DMS53 (cell line): ENCODE measurements at regions not wholly inside any gene's neighbourhood (a gene's known extent, or its start where the extent isn't known, plus 50 kb on each side); places are given as distances from the start of the nearest gene placed in this dataset.

Experiments
- DNase-seq: peaks from one replicate; lab custom pipeline; 2025; lab: John Stamatoyannopoulos, UW

- DNase-seq, result peak; percentile 91
Observed at GRCh38 chrX:40278340-40279090, 180.8 kb upstream of the BCOR start.

- no peak for DNase-seq
Observed at GRCh38 chrX:40277672-40278071, 179.9 kb upstream of the BCOR start.

GRCh38 chrX:40273356-40274050, 175.7 kb upstream of the BCOR start:
- no peak for DNase-seq

- no peak for DNase-seq
Observed at GRCh38 chrX:40272776-40273175, 175.0 kb upstream of the BCOR start.

GRCh38 chrX:40272141-40272540, 174.4 kb upstream of the BCOR start:
- DNase-seq, result no peak

GRCh38 chrX:40268188-40268520, 170.4 kb upstream of the BCOR start:
- DNase-seq, result no peak

GRCh38 chrX:40267334-40268187, 169.8 kb upstream of the BCOR start:
- peak; percentile 27 for DNase-seq

- peak; percentile 87 for DNase-seq
Observed at GRCh38 chrX:40266490-40267333, 169.0 kb upstream of the BCOR start.

GRCh38 chrX:40265936-40266335, 168.2 kb upstream of the BCOR start:
- DNase-seq, result no peak

- DNase-seq, result no peak
Observed at GRCh38 chrX:40263014-40263560, 165.3 kb upstream of the BCOR start.

- no peak for DNase-seq
Observed at GRCh38 chrX:40262157-40263013, 164.6 kb upstream of the BCOR start.

- no peak for DNase-seq
Observed at GRCh38 chrX:40261833-40262156, 164.0 kb upstream of the BCOR start.

GRCh38 chrX:40260146-40260747, 162.5 kb upstream of the BCOR start:
- peak; percentile 32 for DNase-seq

GRCh38 chrX:40258909-40259308, 161.2 kb upstream of the BCOR start:
- DNase-seq, result no peak

GRCh38 chrX:40253771-40254170, 156.0 kb upstream of the BCOR start:
- no peak for DNase-seq

GRCh38 chrX:40249582-40249981, 151.8 kb upstream of the BCOR start:
- DNase-seq, result no peak

GRCh38 chrX:40248822-40249221, 151.1 kb upstream of the BCOR start:
- no peak for DNase-seq

GRCh38 chrX:40247848-40248622, 150.3 kb upstream of the BCOR start:
- no peak for DNase-seq

- DNase-seq, result no peak
Observed at GRCh38 chrX:40247382-40247781, 149.6 kb upstream of the BCOR start.
